H9 (cell line): ENCODE measurements at regions not wholly inside any gene's neighbourhood (a gene's known extent, or its start where the extent isn't known, plus 50 kb on each side); places are given as distances from the start of the nearest gene placed in this dataset.

Experiments
- DNase-seq: peaks from one replicate; pipeline ENCODE4 v3.0.0-alpha.2; 2017
- H2AFZ ChIP-seq: one replicate; pipeline ENCODE4 v1.6.1; 2013; ENCODE audit warnings: mild to moderate bottlenecking, low read length, control low read depth, moderate library complexity
- H2AK5ac ChIP-seq: 2 replicates; pipeline ENCODE4 v1.6.1; 2013; ENCODE audit warnings: low read length, control low read depth, mixed read lengths; ENCODE audit not compliant: insufficient read length
- H2BK120ac ChIP-seq: one replicate; pipeline ENCODE4 v1.6.1; 2013; ENCODE audit warnings: low read depth, mild to moderate bottlenecking, low read length, control low read depth, inconsistent platforms; ENCODE audit not compliant: poor library complexity, severe bottlenecking
- H2BK12ac ChIP-seq: 2 replicates; pipeline ENCODE4 v1.6.1; 2013; ENCODE audit warnings: low read length, control low read depth, mixed read lengths, low read depth; ENCODE audit not compliant: insufficient read length
- H2BK15ac ChIP-seq: 2 replicates; pipeline ENCODE4 v1.6.1; 2013; ENCODE audit warnings: low read depth, low read length, control low read depth
- H2BK20ac ChIP-seq: one replicate; pipeline ENCODE4 v1.6.1; 2013; ENCODE audit warnings: low read depth, mild to moderate bottlenecking, low read length, control low read depth, inconsistent platforms; ENCODE audit not compliant: poor library complexity, severe bottlenecking
- H2BK5ac ChIP-seq: 2 replicates; pipeline ENCODE4 v1.6.1; 2013; ENCODE audit warnings: low read length, control low read depth, mixed read lengths; ENCODE audit not compliant: insufficient read length
- H3K14ac ChIP-seq: 2 replicates; pipeline ENCODE4 v1.6.1; 2013; ENCODE audit warnings: low read length, control low read depth; ENCODE audit not compliant: insufficient read depth
- H3K18ac ChIP-seq: 2 replicates; pipeline ENCODE4 v1.6.1; 2013; ENCODE audit warnings: low read depth, mild to moderate bottlenecking, mixed read lengths, low read length, control low read depth; ENCODE audit not compliant: insufficient read length
- H3K23ac ChIP-seq: 2 replicates; pipeline ENCODE4 v1.6.1; 2013; ENCODE audit warnings: low read length, control low read depth, mixed read lengths, low read depth; ENCODE audit not compliant: insufficient read length
- H3K23me2 ChIP-seq: 2 replicates; pipeline ENCODE4 v1.6.1; 2013; ENCODE audit warnings: low read depth, mild to moderate bottlenecking, mixed read lengths, low read length, control low read depth; ENCODE audit not compliant: insufficient read length, poor library complexity, severe bottlenecking
- H3K27ac ChIP-seq: 2 replicates; pipeline ENCODE4 v1.5.1; 2013; ENCODE audit warnings: low read length, control low read depth, mixed read lengths, low read depth; ENCODE audit not compliant: insufficient read length
- H3K27me3 ChIP-seq: 2 replicates; pipeline ENCODE4 v1.6.1; 2013; ENCODE audit warnings: low read length, control low read depth, inconsistent platforms; ENCODE audit not compliant: insufficient read depth
- H3K4ac ChIP-seq: 2 replicates; pipeline ENCODE4 v1.6.1; 2013; ENCODE audit warnings: low read depth, mild to moderate bottlenecking, control low read depth, inconsistent platforms, low read length, moderate library complexity
- H3K4me1 ChIP-seq: 2 replicates; pipeline ENCODE4 v1.6.1; 2013; ENCODE audit warnings: low read length, control low read depth, inconsistent platforms; ENCODE audit not compliant: insufficient read depth
- H3K4me2 ChIP-seq: 2 replicates; pipeline ENCODE4 v1.6.1; 2013; ENCODE audit warnings: low read length, control low read depth, mixed read lengths; ENCODE audit not compliant: insufficient read length, insufficient read depth
- H3K56ac ChIP-seq: 2 replicates; pipeline ENCODE4 v1.6.1; 2013; ENCODE audit warnings: low read depth, mild to moderate bottlenecking, mixed read lengths, low read length, control low read depth; ENCODE audit not compliant: insufficient read length
- H3K79me1 ChIP-seq: 2 replicates; pipeline ENCODE4 v1.6.1; 2013; ENCODE audit warnings: low read depth, mild to moderate bottlenecking, moderate library complexity, low read length, control low read depth, inconsistent platforms; ENCODE audit not compliant: insufficient read depth, poor library complexity, severe bottlenecking
- H3K79me2 ChIP-seq: 2 replicates; pipeline ENCODE4 v1.6.1; 2013; ENCODE audit warnings: low read length, control low read depth, inconsistent platforms; ENCODE audit not compliant: insufficient read depth
- H3K9ac ChIP-seq: 2 replicates; pipeline ENCODE4 v1.6.1; 2013; ENCODE audit warnings: low read length, control low read depth, mixed read lengths; ENCODE audit not compliant: insufficient read length; ENCODE audit errors: extremely low read depth
- H3K9me3 ChIP-seq: one replicate; pipeline ENCODE4 v1.6.1; 2013; ENCODE audit warnings: low read depth, low read length, inconsistent platforms; ENCODE audit not compliant: control insufficient read depth
- H3T11ph ChIP-seq: one replicate; pipeline ENCODE4 v1.6.1; 2013; ENCODE audit warnings: mild to moderate bottlenecking, low read length, control low read depth, inconsistent platforms
- H4K20me1 ChIP-seq: one replicate; pipeline ENCODE4 v1.6.1; 2013; ENCODE audit not compliant: control insufficient read depth, insufficient read length, insufficient read depth
- H4K5ac ChIP-seq: 2 replicates; pipeline ENCODE4 v1.6.1; 2013; ENCODE audit warnings: low read depth, mild to moderate bottlenecking, mixed read lengths, low read length, control low read depth; ENCODE audit not compliant: insufficient read length
- H4K8ac ChIP-seq: replicated peaks from 2 replicates; pipeline ENCODE4 v1.6.1; 2013; ENCODE audit warnings: low read length, control low read depth, mixed read lengths, low read depth; ENCODE audit not compliant: insufficient read length
- H4K91ac ChIP-seq: 2 replicates; pipeline ENCODE4 v1.6.1; 2013; ENCODE audit warnings: low read depth, mild to moderate bottlenecking, moderate library complexity, mixed read lengths, low read length, control low read depth; ENCODE audit not compliant: insufficient read length
- H3K27ac Mint-ChIP-seq, 3 experiments: 2 replicates in 2 of 3; 3 replicates in 1 of 3; pipeline ENCODE4 v1.8.0; 2020 to 2021; ENCODE audit warnings: mixed read lengths in 3 of 3, mild to moderate bottlenecking in 1 of 3, moderate library complexity in 1 of 3
- H3K27me3 Mint-ChIP-seq: 2 replicates; pipeline ENCODE4 v1.8.0; 2021; ENCODE audit warnings: low read depth, mild to moderate bottlenecking, moderate library complexity, mixed read lengths
- H3K36me3 Mint-ChIP-seq, 3 experiments: 2 replicates in 2 of 3; 3 replicates in 1 of 3; pipeline ENCODE4 v1.8.0; 2020 to 2021; ENCODE audit warnings: low read depth in 3 of 3, mixed read lengths in 3 of 3; ENCODE audit not compliant: insufficient read depth in 1 of 3
- H3K4me1 Mint-ChIP-seq, 2 experiments: 2 replicates each; pipeline ENCODE4 v1.8.0; 2020; ENCODE audit warnings: mixed read lengths in 2 of 2
- H3K4me3 Mint-ChIP-seq, 2 experiments: 2 replicates in 1 of 2; 3 replicates in 1 of 2; pipeline ENCODE4 v1.8.0; 2020 to 2021; ENCODE audit warnings: mild to moderate bottlenecking in 2 of 2, mixed read lengths in 2 of 2, moderate library complexity in 1 of 2
- H3K9me3 Mint-ChIP-seq, 2 experiments: 2 replicates in 1 of 2; 3 replicates in 1 of 2; pipeline ENCODE4 v1.8.0; 2020; ENCODE audit warnings: mild to moderate bottlenecking in 2 of 2, mixed read lengths in 2 of 2, moderate library complexity in 1 of 2
- TF ChIP-seq, protein P1 (sequence below): fragments of 200-600 bp; sonication (generic); conservative IDR thresholded peaks from 3 replicates; pipeline ENCODE4 v1.8.0; 2021; ENCODE audit warnings: antibody characterized with exemption, mild to moderate bottlenecking

DNA sequence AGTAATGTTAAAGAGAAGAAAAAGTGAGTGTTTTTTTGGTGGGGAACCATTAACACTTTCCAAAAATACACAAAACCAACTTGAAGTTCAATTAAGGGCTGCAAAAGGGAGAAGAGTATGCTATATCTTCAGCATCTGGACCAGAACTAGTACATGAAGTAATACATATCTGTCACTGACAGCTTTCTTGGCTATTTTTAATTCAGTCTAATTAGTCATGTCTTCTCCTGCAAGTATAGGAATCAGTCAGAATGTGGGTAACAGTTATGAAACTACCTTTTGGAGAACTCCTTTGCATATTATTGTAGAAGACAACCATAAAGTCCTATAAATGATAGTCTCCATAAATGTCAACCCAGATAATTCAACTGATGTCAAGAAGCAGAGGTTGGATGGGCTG, 901.2 kb downstream of the TTLL7 start:
- Histone ChIP-seq H3K27ac (no peak overlapping the region), H4K8ac (no peak overlapping the region), H3K23ac (no peak overlapping the region), H2BK15ac (no peak overlapping the region), H3K9ac (no peak overlapping the region), H3K4me1 (no peaks in the 10 kb centered on the region), H2AK5ac (no peak overlapping the region), H4K91ac (no peak overlapping the region), H2AFZ (no peak overlapping the region), H3K79me1 (no peaks in the 10 kb centered on the region), H3K18ac (no peak overlapping the region), H4K5ac (no peak overlapping the region), H3K79me2 (no peaks in the 10 kb centered on the region), H2BK12ac (no peak overlapping the region), H3K14ac (no peak overlapping the region), H3K23me2 (no peaks in the 10 kb centered on the region), H2BK20ac (no peak overlapping the region), H3K4me2 (no peak overlapping the region), H3K56ac (no peak overlapping the region), H3T11ph (no peak overlapping the region), H2BK120ac (no peak overlapping the region), H3K27me3 (no peaks in the 10 kb centered on the region), H2BK5ac (no peak overlapping the region), H3K9me3 (no peaks in the 10 kb centered on the region), H4K20me1 (no peaks in the 10 kb centered on the region), H3K4ac (no peak overlapping the region)
- 0 out of 5 replicates have a peak, but pooled peaks cover 0 to 2% of the 10 kb centered on the region in 2 experiments for H3K9me3 Mint-ChIP-seq
- H3K4me1 Mint-ChIP-seq: peaks cover 5% of the 10 kb centered on the region in 2 experiments
- no peaks in the 10 kb centered on the region for H3K27me3 Mint-ChIP-seq
- no peak overlapping the region for H3K27ac Mint-ChIP-seq
- H3K36me3 Mint-ChIP-seq: peaks cover 0 to 3% (median 2%) of the 10 kb centered on the region in 3 experiments; a peak in 2 of 7 replicates
- TF ChIP-seq, protein P1, sequence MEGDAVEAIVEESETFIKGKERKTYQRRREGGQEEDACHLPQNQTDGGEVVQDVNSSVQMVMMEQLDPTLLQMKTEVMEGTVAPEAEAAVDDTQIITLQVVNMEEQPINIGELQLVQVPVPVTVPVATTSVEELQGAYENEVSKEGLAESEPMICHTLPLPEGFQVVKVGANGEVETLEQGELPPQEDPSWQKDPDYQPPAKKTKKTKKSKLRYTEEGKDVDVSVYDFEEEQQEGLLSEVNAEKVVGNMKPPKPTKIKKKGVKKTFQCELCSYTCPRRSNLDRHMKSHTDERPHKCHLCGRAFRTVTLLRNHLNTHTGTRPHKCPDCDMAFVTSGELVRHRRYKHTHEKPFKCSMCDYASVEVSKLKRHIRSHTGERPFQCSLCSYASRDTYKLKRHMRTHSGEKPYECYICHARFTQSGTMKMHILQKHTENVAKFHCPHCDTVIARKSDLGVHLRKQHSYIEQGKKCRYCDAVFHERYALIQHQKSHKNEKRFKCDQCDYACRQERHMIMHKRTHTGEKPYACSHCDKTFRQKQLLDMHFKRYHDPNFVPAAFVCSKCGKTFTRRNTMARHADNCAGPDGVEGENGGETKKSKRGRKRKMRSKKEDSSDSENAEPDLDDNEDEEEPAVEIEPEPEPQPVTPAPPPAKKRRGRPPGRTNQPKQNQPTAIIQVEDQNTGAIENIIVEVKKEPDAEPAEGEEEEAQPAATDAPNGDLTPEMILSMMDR: no peak
- no peak for DNase-seq
- no peak overlapping the region for H3K4me3 Mint-ChIP-seq
